ENCODE measurements at regions not wholly inside any gene's neighbourhood (a gene's known extent, or its start where the extent isn't known, plus 50 kb on each side); places are given as distances from the start of the nearest gene placed in this dataset.

DNA sequence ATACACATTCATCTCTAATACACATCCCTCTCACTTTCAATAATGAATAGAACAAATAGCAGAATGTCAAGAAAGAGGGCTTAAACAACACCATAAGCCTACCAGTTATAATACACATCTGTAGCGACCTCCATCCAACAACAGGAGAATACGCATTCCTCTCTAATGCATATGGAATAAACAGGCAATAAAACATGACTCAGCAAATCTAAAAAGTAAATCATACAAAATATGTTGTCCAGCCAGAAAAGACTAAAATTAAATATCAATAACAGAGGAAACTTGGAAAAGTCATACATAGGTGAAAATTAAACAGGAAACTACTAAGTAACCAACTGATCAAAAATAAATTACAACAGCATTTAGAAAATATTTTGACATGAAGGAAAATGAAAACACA, 1127.5 kb upstream of the NCAM2 start:
- FAIRE-seq, result no peak

DNA sequence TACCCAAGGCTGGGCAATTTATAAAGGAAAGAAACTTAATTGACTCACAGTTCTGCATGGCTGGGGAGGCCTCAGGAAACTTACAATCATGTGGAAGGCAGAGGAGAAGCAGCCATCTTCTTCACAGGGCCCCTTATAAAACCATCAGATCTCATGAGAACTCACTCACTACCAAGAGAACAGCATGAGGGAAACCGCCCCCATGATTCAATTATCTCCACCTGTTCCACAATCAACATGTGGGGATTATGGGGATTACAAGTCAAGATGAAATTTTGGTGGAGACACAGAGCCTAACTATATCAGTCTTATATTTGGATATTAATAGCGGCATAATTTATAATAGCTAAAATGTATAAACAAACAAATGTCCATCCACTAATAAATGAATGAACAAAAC, 1123.7 kb upstream of the NCAM2 start:
- no peak for FAIRE-seq

DNA sequence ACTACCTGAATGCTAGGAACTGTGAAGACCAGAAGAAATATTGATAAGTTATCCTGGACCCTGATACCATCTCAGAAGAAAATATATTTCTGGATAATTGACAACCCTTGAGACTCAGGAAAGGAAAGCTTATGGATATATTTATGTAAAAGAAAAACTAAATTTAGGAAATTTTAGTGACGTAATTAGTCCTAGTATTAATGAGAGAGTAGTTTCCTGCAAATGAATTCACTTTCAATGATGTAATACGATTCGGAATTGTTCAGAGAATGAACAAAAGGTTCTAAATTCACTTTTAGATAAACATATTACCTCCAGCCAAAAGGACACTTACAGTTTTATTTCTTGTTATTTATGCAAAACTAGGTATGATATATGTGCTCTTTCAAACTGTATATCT, 1120.1 kb upstream of the NCAM2 start:
- FAIRE-seq, result no peak

DNA sequence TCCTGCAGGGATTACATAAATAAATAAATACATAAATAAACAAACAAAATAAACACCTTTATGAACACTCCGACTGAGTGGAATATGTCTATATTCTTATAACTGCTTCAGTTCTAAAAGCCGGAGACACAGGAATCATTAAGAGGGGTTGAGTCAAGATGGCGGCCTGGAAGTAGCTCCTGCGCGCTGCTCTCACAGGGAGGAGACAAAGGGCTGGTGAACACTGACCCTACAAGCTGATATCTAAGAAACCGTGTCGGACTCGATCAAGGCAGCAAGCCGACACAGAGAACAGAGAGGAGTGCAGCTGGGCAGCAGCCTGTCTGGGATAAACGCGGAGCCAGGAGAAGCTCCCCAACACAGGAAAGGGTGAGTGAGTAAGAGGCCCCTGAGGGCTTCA, 1098.6 kb upstream of the NCAM2 start:
- no peak for FAIRE-seq

DNA sequence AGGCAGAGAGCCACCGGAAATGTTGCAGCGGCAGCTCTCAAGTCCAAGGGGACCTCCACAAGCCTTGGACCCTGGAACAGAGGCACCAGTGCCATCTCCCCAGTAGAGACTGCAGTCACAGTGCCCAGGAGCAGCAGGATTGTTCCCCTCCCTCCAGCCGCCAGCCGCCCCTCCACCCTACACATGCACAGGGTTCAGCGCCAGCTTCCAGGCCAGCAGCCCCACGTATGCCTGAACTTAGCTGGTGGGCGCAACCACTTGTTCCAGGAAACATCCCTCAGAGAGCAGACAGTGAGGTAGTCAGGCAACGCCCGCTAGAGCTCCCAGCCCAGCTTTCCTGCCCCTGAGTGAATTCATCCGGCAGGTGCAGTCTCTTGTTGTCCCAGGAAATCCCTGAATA, 1098.1 kb upstream of the NCAM2 start:
- FAIRE-seq, result no peak

DNA sequence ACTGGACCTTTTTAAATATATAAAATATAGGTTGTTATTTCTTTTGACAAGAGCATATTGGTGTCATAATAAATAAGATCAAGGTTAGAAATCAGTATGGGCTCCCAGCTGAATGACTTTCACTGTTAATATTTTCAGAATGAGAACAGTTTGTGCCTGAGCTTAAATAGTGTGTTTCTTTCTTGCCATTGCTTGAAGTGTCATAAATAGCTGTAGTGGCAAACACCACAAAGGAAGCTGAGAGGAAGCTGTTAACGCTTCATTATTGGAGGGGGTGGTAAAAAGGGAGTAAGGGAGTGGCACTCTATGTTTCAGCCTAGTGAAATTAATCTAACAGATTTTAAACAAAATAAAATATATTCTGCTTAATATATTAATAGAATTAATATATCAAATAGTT, 1089.8 kb upstream of the NCAM2 start:
- FAIRE-seq, result no peak

DNA sequence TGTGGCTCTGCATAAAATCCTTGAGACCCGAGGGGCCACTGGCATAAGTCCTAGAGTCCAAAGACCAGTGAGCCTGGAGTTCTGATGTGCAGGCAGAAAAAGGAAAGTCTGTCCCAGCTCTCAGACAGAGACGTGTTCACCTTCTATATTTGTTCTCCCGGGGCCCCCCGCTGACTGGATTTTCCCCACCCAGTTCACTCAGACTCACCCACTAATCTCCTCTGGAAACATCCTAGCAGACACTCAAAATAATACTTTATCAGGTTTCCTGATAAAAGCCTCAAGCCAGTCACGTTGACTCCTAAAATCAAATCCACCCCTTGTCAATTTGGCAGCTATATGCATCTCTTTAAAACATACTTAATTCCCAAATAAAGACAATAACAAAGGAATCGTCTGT, 1084.2 kb upstream of the NCAM2 start:
- no peak for FAIRE-seq

DNA sequence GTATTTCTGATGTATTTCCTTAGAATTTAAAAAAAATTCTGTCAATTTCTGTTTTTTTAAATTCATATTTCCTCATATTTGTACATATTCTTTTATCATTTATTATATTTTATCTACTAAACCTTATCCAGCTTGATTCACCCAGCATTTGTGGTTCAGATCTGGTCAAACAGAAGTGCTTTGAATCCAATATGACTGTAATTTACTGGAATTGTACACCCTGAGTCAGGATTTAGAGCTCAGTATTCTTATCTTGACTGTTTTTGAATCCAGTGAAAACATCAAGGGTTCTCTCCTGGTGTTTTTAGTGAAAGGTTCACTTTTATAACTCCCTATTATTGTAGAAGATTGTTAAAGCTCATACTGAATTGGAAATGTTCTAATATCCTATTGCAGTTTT, 1077.0 kb upstream of the NCAM2 start:
- no peak for FAIRE-seq

DNA sequence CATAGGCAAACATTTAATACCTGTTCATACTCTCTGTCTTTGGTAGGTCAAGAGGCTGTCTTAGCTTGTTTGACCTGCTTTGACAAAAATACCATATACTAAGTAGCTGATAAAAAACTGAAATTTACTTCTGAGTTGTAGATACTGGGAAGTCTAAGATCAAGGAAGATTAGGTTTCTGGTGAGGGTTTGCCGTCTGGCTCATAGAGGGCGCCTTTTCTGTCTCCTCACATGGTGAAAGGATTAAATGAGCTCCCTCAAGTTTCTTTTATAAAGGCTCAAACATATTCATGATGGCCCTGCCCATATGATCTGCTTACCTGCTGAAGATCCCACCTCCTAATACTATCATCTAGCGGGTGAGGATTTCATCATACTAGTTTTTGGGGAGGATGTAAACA, 1076.1 kb upstream of the NCAM2 start:
- FAIRE-seq, result no peak

DNA sequence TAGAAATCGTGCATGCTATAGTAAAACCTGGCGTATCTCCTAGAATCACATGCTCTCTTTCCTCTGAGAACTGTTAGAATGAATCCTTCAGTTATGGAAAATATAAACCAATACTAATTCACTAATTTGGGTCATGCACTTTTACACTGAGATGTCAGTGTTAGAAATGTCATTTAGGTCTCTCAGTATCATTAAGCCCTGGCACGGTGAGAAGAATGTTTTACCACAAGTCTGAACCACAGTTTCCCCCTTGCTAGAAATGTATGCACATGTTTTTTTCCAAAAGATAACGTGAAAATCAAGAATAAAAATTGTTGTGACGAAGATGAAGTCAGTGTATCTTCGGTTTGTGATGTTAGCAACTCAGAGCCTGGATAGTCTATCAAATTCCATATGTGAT, 1062.7 kb upstream of the NCAM2 start:
- no peak for FAIRE-seq

DNA sequence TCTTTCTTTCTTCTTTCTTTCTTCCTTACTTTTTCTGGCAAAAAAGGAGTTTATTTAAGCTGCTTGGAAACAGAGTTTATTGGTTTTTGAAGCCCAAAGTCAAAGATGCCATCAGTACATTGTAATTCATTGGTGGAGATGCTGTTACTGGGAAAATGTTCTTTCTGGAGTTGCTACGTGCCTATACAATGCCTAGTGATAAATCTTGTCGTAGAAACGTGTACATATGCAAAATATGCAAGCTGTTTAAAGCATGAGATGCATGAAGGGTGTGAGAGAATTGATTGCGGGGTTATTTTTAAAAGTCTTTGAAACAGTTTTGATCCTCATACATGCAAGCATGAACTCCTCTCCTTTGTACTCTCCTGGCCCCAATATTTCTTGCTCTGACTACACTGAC, 1060.6 kb upstream of the NCAM2 start:
- no peak for FAIRE-seq

DNA sequence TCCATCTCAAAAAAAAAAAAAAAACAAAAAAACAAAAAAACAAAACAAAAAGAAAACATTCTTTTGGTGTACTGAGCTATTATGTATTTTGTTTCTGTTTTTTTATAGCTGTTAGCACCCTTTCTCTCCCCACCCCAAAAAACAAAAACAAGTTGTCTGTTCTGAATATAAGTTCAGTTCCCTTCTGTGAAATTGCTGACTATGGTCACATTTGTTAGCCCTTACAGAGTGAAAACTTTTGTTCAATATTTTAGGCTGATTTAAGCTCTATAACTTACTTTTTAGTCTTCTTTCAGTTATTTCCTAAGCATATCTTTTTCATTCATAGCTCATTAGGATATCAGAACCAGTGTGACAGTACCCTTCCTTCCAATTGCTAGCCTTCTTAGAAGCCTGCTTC, 1056.6 kb upstream of the NCAM2 start:
- FAIRE-seq, result no peak

DNA sequence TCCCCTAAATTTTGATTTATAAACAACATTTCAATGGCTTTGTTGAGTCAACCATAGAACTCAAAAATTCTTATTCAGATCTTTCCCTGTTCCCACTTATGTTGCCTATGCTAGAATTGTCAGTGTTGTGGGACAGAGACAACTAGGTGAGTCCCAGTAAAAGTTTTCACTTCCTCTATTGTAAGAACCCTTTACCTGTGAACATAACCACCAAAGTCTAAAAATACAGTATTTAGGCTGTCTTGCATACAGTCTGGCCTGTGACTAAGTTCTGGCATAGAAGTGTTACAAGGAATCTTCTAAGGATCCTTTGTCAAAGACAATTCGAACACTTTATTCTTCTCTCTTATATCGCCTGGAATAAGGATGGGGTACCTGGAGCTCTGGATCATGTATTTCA, 1047.9 kb upstream of the NCAM2 start:
- no peak for FAIRE-seq

DNA sequence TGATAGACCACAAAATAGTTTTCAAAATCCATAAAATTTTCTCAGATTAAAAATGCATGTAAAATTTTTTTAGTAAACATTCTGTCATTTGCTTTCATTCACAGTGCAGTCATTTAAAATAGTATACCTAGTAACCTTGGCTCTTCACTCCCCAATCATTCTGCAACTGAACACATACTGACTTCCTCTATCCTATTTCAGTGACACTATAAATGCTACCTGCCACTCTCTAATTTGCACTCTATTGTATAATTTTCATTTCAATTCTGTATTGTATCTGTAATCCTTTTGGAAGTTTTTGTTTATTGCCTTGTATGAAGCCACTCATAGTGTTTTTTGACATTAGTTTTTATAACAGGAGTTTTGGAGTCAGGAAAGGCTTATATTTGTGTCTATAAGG, 1029.1 kb upstream of the NCAM2 start:
- FAIRE-seq, result no peak

DNA sequence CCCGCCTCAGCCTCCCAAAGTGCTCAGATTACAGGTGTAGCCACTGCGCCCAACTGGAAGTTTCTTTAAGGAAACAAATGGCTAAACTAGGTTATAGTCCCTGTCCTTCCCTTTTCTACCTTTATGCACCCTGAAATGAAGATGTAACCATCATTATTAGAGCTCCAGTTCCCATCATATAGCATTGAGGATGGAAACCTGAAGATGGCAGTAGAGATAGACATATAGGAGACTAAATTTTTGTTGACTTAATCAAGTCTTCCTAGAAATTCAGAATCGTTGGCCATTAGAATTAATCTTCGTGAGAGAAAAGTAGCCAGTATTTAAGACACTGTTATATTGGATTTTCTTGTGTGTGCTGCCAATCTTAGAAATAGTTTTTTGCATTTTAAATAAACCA, 1016.3 kb upstream of the NCAM2 start:
- no peak for FAIRE-seq

DNA sequence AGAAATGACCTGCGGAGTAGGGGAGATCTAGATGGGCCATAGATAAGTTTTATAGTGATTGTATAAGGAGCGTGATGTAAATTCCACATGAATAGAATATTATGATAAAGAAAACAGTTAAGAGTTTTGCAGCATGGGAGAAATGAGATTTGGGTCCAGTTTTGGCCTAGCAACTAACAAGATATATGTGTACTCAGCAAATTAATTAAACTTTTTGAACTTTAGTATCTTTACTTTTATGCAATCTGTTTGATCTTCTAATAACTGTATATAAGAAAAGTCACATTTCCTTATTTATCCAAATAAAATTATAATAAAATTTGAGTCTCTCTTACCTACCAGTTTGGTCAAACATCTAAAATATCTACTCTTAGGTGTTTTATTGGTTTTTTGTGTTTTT, 1011.8 kb upstream of the NCAM2 start:
- FAIRE-seq, result no peak

DNA sequence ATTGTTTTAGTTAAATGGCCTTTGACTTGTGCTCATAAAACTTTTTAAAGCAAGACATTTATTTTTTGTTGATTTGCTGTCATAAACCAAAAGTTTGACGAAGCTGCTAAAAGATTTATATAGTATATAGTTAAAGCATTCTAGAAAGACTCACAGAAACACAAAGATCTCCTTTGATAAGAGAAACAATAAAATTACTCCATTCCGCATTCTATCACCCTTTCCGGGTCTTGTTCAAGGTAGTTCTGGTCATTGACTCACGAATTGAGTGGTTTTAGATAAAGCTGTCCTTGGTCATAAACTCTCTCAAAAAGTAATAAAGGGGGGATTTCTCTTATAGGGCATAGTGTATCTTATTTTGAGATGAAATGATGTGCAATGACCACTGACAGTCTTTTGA, 1010.5 kb upstream of the NCAM2 start:
- no peak for FAIRE-seq

DNA sequence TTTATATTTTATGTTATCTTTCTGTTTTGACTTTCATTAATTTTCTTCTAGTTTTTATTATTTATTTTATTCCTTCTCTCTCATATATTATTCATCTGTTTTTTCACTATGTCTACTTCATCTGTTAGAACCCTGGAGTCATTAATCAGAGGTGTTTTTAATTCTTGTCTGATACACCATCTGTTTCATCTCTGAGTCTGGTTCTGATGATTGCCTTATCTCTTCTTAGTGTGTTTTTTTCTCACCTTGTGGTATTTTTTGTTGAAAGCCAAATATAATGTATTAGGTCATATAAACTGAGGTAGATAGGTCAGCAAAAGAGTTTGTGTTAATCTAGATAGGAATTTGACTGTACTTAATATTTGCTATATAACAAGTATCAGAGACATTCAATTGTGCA, 1005.7 kb upstream of the NCAM2 start:
- no peak for FAIRE-seq

DNA sequence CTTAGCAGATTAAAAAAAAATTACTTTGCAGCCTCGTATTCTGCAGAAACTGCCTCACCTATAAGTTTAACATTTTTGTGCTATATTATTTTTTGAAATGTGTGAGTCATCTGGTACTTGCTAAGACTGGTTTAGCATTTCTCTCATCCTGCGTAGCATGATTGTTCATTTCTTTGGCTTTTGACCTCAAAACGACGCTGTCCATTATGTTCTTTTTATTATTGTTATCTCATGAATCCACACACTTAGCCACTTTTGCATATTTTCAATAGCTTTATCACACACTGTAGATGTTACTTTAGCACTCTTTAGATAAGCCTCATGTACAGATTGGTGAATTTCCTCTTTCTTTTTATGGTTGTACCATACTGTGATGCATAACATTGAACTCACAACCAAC, 1004.9 kb upstream of the NCAM2 start:
- FAIRE-seq, result no peak

DNA sequence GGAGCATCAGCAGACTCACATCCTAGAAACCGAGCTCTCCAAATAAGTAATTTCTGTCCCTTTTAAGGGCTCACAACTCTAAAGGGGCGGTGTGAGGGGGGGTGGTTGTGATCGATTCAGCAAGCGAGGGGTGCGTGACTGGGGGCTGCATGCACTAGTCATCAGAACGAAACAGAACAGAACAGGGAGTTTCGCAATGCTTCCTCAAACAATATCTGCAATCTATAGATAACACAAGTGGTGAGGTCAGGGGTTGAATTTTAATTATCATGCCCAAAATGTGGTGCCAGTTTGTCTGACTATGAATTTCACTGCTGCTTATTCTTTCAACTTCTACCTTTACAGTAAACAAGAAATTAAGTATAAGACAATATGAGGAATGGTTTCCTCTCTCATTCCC, 1003.0 kb upstream of the NCAM2 start:
- no peak for FAIRE-seq

DNA sequence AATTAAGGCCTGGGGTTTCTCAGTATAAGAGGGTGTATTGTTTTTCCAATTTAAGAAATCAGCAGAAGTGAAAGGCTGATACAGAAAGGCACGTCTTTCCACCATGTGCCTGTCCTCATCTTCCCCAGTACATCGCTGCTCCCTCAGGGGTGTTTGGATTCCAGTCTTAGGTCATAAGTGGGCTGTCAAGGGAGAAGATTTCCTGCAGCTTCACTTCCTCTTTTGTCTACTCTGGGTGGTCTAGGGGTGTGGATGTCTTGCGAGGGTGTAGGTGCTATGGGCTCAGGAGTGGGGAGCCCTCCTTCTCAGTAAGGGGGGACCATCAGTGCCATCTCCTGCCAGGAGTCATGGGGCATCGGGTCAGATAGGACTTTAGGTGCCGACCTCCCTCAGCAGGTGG, 999.8 kb upstream of the NCAM2 start:
- no peak for FAIRE-seq

DNA sequence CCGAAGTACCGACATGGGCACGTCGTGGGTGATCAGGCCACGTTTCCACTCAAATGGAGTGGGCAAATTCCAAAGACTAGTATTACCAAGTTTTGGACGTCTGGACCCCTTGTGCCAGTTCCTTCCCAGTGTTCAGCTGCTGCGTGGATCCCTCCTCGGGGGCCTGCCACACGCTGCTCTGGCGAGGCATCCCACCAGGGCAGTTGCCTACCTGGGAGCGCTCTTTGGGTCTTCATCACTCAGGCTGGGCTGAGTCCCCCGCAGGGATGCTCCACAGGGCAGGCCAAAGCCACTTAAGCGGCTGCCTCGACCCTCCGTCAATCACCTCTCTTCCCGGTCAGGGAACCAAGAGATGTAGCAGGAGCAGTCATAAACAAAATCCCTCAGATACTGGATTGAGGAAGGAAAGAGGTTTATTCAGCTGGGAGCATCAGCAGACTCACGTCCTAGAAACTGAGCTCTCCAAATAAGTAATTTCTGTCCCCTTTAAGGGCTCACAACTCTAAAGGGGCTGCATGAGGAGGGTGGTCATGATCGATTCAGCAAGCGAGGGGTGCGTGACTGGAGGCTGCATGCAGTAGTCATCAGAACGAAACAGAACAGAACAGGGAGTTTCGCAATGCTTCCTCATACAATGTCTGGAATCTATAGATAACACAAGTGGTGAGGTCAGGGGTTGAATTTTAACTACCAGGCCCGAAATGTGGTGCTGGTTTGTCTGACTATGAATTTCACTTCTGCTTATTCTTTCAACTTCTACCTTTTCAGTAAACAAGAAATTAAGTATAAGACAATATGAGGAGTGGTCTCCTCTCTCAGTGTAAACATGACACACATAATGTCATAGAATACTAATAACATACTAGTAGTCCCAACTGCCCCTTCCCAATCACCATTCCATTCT, 998.6 kb upstream of the NCAM2 start:
- no peak for FAIRE-seq

DNA sequence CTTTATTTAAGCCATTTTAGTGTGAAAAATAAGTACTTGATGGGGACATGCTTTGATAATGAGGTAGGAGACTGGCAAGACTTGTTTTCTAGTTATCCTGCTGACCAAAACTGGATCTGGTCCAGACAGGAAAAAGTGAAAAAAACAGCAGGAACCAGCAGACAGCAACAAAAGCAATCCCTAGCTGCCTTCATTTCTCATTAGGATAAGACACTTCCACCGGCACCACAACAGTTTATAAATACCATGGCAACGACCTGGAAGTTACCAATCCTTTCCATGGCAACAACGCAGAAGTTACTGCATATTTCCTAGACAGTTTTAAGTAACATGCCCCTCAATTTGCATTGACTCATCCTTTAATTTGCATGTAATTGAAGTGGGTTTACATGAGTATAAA, 993.8 kb upstream of the NCAM2 start:
- no peak for FAIRE-seq

DNA sequence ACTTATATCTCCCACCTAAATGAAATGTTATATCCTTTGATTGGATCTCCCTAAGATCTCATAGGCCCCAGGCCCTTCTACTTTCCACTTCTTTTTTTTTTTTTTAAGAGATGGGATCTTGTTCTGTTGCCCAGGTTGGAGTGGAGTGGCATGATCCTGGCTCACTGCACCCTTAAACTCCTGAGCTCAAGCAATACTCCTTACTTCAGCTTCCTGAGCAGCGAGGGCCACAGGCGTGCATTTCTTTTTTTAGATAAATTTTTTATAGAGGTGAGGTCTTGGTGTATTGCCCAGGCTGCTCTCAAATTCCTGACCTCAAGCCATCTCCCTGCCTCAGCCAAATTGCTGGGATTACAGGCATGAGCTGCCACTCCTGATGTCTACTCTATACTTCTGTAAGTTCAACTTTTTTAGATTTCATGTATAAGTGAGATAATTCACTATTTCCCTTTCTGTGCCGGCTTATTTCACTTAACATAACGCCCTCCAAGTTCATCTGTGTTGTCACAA, 987.5 kb upstream of the NCAM2 start:
- no peak for FAIRE-seq

DNA sequence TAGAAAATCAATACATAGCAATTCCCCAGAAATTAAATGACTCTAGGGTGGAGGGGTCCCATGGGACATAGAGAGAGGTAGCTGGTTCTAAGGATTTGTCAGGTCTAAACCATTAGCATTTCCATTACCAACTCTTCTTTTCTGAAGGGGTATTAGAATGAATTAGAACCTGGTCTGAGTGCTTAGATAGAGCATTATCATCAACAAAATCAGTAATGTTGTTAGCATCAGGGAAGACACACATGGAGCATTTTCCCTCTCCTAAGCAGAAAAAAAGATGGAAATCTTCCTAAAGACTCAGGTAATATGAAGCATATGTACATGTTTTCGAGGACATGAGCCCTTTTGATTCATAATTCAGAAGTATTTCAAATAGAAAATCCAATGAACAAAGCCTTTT, 984.4 kb upstream of the NCAM2 start:
- FAIRE-seq, result no peak
